DMS 273 (cell line): ENCODE measurements at regions not wholly inside any gene's neighbourhood (a gene's known extent, or its start where the extent isn't known, plus 50 kb on each side); places are given as distances from the start of the nearest gene placed in this dataset.
"Not testable (repeated sequence)": the region's sequence is repeated elsewhere in the genome, so short reads cannot be mapped to it uniquely, and the experiment has no call there.

Experiments
- DNase-seq: peaks from one replicate; lab custom pipeline; 2025; ENCODE audit not compliant: unreplicated experiment; lab: John Stamatoyannopoulos, UW

DNA sequence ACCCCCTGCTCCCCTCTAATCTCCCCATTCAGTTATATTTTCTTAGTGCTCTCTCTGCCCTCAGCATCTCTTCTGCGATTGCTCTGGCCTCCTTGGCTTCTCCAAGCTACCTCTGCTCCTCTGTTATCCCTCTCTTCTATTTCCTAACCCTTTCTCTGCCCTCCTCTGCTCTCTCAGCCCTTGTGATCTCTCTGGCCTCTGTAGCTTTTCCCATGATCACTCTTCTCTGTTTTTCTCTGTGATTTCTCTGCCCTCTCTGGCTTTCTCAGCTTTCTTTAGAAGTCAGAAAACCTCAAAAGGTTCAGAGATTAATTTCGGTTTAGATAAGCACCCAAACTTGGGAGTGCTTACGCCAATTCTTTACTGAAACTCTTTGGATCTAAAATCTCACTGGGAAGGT, 795.0 kb downstream of the DIAPH3 start:
- DNase-seq = no peak

- no peak for DNase-seq
Observed at GRCh38 chr13:59371229-59371628, 792.5 kb downstream of the DIAPH3 start.

DNA sequence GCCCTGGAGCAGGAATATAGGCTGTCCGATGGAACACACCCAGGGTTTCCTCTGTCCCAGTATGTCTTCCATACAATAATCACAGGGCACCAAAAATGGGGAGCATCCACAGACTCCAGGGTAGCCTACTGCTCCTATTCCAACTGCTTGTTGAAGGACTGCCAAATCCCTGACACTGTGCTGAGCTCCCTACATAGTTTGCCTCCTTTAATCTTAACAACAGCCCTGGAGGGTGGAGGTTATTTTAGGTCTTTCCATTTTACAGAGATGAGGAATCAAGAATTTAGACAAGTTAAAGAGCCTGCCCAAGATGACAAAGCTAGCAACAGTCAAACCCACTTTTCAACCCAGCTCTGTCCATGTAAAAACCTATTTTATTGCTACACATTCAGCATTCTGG, 790.4 kb downstream of the DIAPH3 start:
- no peak for DNase-seq

- DNase-seq = peak; percentile 19
Observed at GRCh38 chr13:59374691-59375090, 789.0 kb downstream of the DIAPH3 start.

DNA sequence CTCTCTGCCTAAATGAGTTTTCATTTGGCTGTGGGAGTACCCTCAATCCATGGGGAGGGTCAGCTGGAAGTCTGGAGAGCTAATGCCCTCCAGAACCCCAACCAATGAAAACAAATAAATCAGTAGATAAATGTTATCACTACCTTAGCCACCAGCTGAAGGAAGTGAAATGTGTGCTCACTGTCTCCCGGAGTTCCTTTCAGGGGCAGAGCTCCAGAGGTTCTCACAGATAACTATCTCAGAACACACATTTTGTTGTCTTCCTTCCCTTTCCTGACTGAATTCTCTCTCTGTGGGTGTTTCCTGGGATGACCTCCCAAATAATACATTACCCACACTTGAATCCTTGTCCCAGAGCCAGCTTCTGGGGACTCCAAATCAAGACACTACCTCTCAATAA, 779.6 kb downstream of the DIAPH3 start:
- DNase-seq = no peak

DNA sequence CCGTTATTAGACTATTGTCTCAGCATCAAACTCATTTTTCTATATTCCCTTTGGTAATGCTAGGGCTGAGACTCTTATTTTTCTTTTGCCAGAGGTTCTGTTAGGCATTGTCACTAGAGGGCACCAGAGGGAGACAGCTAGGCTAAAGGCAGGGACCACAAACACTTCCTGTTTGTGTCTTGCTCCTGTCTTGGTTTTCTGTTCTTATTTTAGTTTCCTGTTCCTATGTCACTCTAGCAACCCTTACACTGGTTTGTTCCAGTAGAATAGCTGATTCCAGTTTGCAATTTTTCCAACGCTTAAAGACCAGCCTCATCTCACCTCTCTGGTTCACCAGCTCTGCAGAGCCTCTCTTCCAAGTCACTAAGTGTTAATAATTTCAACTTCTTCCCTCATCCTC, 772.0 kb downstream of the DIAPH3 start:
- peak; percentile 79 for DNase-seq

- DNase-seq = no peak
Observed at GRCh38 chr13:59392328-59392727, 771.4 kb downstream of the DIAPH3 start.

- DNase-seq = no peak
Observed at GRCh38 chr13:59394496-59394895, 769.2 kb downstream of the DIAPH3 start.

- DNase-seq = peak; percentile 3
Observed at GRCh38 chr13:59398127-59398526, 765.6 kb downstream of the DIAPH3 start.

- no peak for DNase-seq
Observed at GRCh38 chr13:59398661-59399060, 765.1 kb downstream of the DIAPH3 start.

DNA sequence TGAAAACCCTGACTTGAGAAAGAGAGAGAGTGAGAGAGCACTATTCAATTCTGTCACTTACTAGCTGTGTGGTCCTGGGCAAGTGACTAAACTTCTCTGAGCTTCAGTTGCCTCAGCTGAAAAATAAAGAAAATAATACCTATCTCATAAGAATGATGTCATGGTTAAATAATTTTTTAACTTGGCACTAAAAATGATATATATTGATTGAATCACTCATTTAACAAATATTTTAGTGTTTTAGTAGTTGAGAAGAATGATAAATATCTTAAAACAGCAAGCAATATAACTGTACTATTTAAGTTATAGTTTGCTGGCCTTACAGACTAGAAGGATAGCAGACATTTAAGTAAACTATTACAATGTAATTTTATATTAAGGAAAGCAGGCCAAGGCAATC, 764.2 kb downstream of the DIAPH3 start:
- DNase-seq = no peak

- DNase-seq = no peak
Observed at GRCh38 chr13:59404331-59404730, 759.4 kb downstream of the DIAPH3 start.

DNA sequence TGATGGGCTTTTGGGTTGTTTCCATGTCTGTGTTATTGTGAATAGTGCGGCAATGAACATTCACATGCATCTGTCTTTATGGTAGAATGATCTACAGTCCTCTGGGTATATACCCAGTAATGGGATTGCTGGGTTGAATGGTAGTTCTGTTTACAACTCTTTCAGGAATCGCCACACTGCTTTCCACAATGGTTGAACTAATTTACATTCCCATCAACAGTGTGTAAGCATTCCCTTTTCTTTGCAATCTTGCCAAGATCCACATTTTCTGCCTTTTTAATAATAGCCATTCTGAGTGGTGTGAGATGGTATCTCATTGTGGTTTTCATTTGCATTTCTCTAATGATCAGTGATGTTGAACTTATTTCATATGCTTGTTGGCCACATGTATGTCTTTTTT, 756.5 kb downstream of the DIAPH3 start:
- DNase-seq = not testable (repeated sequence)

- peak; percentile 11 for DNase-seq
Observed at GRCh38 chr13:59408738-59409137, 755.0 kb downstream of the DIAPH3 start.

DNA sequence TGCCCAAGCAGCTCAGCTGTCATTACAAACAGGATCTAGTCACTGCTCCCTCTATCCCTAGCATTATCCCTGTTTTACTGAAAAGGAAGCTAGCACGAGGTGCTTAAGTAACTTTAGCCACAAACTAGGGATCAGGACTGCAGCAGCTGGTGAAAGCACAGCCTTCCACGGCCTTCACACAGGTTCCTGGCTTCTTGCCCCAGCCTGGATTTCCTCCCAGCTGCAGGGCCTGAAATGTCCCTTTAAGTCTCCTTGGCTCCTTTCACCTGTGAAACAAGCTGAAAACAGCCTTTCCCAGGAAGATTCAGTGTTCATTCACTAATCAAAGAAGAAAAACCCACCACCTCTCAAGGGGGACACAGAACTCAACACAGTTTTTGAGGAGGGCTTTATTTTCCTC, 754.5 kb downstream of the DIAPH3 start:
- peak; percentile 80 for DNase-seq

GRCh38 chr13:59409634-59410200, 754.0 kb downstream of the DIAPH3 start:
- DNase-seq = peak; percentile 37

- no peak for DNase-seq
Observed at GRCh38 chr13:59413126-59413525, 750.6 kb downstream of the DIAPH3 start.

DNA sequence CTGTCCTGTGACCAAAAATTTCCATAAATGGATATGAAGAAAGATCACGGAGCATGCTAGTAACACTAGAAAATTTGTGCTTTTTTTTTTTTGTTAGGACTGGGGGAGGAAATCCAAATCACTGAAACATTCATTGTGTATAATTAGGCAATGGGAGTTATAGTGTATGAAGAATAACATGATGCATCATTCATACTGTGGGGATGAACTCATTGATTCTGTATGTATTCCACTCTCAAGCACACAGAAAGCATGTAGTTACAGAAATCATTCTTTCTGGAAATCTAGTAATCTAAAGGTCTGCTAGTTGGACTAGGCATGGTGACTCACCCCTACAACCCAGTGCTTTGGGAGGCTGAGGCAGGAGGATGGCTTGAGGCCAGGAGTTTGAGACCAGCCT, 749.7 kb downstream of the DIAPH3 start:
- DNase-seq = no peak

DNA sequence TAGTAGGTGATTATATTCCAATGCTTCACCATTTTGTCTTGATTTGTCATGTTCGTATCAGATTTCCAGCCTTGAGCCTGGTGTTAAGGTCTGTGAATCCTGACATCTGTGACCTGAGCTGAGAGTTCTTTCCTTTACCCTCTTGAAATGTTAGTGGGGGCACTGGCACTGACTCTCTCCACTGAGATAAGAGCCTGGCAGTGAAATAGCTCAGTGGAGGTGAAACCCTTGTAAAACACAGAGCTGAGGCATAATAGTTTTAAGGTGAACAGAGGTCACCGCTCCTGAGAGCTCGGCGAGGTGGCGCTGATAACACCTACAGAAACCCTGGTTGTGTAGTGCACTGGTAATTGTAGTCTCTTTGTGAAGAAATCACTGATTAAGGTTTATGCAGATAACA, 748.2 kb downstream of the DIAPH3 start:
- DNase-seq = no peak

DNA sequence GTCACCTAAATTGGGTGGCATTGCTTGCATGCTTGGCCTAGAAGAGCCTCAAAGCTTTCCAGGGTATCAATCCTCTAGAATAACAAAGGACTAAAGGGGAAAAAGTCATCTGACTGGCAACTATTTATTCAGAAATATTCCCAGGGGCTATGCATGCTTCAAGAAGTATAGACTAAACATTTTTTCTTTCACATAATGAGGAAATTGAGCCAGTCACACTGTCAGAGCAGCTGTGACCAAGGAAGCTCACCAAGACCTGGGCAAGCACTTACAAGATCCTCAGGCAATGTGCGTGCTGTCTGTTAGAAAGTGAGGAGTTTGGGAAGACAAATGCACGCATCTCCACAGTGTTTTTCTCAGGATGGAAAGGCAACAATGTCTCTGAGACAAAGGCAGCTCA, 747.2 kb downstream of the DIAPH3 start:
- DNase-seq = no peak

GRCh38 chr13:59422646-59423045, 741.1 kb downstream of the DIAPH3 start:
- no peak for DNase-seq

- DNase-seq = no peak
Observed at GRCh38 chr13:59423708-59424340, 739.9 kb downstream of the DIAPH3 start.

- no peak for DNase-seq
Observed at GRCh38 chr13:59424661-59425060, 739.1 kb downstream of the DIAPH3 start.
